Ishikawa (cell line): ENCODE measurements at regions not wholly inside any gene's neighbourhood (a gene's known extent, or its start where the extent isn't known, plus 50 kb on each side); places are given as distances from the start of the nearest gene placed in this dataset.

ENCODE experiments used
- CREB1 ChIP-seq: IDR thresholded peaks from 2 replicates; pipeline ENCODE4 v1.6.1; 2012; ENCODE audit warnings: low read depth
- REST ChIP-seq: IDR thresholded peaks from 2 replicates; pipeline ENCODE4 v1.6.1; 2012; ENCODE audit warnings: low read depth, mild to moderate bottlenecking
- TAF1 ChIP-seq: IDR thresholded peaks from 2 replicates; pipeline ENCODE4 v1.6.1; 2012; ENCODE audit warnings: low read depth, mild to moderate bottlenecking
- TCF12 ChIP-seq: IDR thresholded peaks from 2 replicates; pipeline ENCODE4 v1.6.1; 2012; ENCODE audit warnings: low read depth
- ZBTB7A ChIP-seq: IDR thresholded peaks from 2 replicates; pipeline ENCODE4 v1.6.1; 2012; ENCODE audit warnings: low read depth

DNA sequence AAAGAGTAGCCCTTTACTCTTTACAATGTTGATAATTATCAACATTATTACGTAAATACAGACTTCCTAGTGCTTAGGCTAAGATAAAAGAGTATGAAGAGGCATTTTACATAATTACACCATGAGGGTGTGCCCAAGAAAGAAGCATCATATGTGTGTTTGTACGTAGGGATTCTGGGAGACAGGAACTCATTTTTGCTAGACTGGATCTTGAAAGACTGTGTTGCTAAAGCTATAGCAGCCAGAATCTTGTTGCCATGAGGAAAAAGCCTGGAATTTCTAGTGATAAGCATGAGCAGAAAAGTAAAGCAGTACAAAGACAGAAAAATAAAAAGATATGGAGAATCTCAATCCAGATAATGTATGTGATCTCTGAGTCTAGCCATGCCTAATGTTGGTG is 72.1 kb downstream of the JRKL start:
- TF ChIP-seq TCF12 (no peak), REST (no peak), TAF1 (no peak), CREB1 (no peak), ZBTB7A (no peak)
